ENCODE measurements at regions not wholly inside any gene's neighbourhood (a gene's known extent, or its start where the extent isn't known, plus 50 kb on each side); places are given as distances from the start of the nearest gene placed in this dataset.

DNA sequence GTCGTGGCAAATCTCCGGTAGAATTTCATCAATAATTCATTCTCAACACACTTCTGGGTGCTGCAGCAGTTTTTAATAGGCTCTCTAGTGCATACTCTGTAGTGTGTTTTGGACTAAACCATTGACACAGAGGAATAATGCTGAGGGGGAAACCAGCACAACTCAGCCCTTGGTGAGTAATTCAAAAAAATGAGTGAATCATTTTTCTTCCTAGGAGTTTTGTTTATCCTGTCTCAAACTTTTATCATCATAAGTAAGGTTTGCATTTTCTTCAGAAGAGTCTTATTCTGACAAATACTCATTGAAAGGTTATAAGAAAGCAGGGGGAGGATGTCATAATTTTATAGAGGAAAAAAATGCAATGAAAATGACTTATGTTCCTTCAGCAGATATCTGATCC is 2542.7 kb downstream of the PCDH7 start:
- TF ChIP-seq CTCF (IDR thresholded peaks at IDR 0.05) (no peak), POLR2A (IDR thresholded peaks at IDR 0.05) (no peak)

Data from right lobe of liver (tissue), 4 donors.